ENCODE measurements at regions not wholly inside any gene's neighbourhood (a gene's known extent, or its start where the extent isn't known, plus 50 kb on each side); places are given as distances from the start of the nearest gene placed in this dataset.
"Not testable (repeated sequence)": the region's sequence is repeated elsewhere in the genome, so short reads cannot be mapped to it uniquely, and the experiment has no call there.

- DNase-seq = not testable (repeated sequence)
Measured at GRCh38 chr2:242165115-242165514, 295.6 kb downstream of the RTP5 start.

DNA sequence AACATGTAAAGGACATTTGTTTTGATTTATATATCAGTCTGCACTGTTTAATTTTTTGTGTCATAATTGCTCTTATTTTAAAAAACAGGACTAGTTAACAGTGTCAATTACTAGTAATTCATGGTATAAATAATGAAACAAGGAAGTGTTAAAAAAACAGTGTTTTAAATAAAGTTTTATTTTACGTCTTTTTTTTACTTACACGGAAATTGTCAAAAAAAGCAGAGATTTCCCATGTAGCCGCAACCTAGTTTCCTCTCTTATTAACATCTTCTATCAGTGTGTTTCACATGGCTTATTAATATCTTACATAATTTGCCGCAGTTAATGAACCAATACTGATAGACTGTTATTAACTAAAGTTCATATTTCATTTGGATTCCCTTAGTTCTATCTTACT is 301.8 kb downstream of the RTP5 start:
- not testable (repeated sequence) for DNase-seq

Data from activated gamma-delta T cell treated with Interleukin-2 at 50 U/mL for 16 hours (primary cell).